Ishikawa (cell line): ENCODE measurements at regions not wholly inside any gene's neighbourhood (a gene's known extent, or its start where the extent isn't known, plus 50 kb on each side); places are given as distances from the start of the nearest gene placed in this dataset.

Experiments used
- EP300 ChIP-seq: IDR thresholded peaks from 2 replicates; pipeline ENCODE4 v1.6.1; 2012; ENCODE audit warnings: borderline replicate concordance
- MAX ChIP-seq: IDR thresholded peaks from 2 replicates; pipeline ENCODE4 v1.6.1; 2012
- YY1 ChIP-seq: IDR thresholded peaks from 2 replicates; pipeline ENCODE4 v1.6.1; 2012; ENCODE audit warnings: low read depth

- no peak for TF ChIP-seq EP300
- no peak for TF ChIP-seq MAX
- no peak for TF ChIP-seq YY1
These were observed 950.3 kb downstream of the TSN start for GRCh38 chr2:122705746-122706145.
